Skeletal muscle tissue (tissue), 3 donors: ENCODE measurements at regions not wholly inside any gene's neighbourhood (a gene's known extent, or its start where the extent isn't known, plus 50 kb on each side); places are given as distances from the start of the nearest gene placed in this dataset.

Experiments
- H3K27ac ChIP-seq: one replicate; pipeline ENCODE4 v1.7.0; 2013; ENCODE audit warnings: mild to moderate bottlenecking, low read depth, low read length, inconsistent platforms
- H3K27me3 ChIP-seq, 3 donors: one replicate each; pipeline ENCODE4 v1.7.0; 2013; ENCODE audit warnings: low read length in 3 of 3; ENCODE audit not compliant: control insufficient read depth in 3 of 3, insufficient read depth in 3 of 3
- H3K36me3 ChIP-seq, 3 donors: one replicate each; pipeline ENCODE4 v1.7.0; 2013; ENCODE audit warnings: low read length in 3 of 3; ENCODE audit not compliant: control insufficient read depth in 3 of 3, insufficient read depth in 3 of 3
- H3K4me1 ChIP-seq, 3 donors: one replicate each; pipeline ENCODE4 v1.7.0; 2013; ENCODE audit warnings: low read length in 3 of 3, mild to moderate bottlenecking in 3 of 3; ENCODE audit not compliant: control insufficient read depth in 3 of 3, insufficient read depth in 3 of 3
- H3K4me3 ChIP-seq, 3 donors: one replicate each; pipeline ENCODE4 v1.7.0; 2013; ENCODE audit warnings: low read length in 3 of 3
- H3K9ac ChIP-seq, 3 donors: one replicate each; pipeline ENCODE4 v1.7.0; 2013; ENCODE audit warnings: low read length in 3 of 3, mild to moderate bottlenecking in 3 of 3, moderate library complexity in 2 of 3, low read depth in 1 of 3
- H3K9me3 ChIP-seq, 3 donors: one replicate each; pipeline ENCODE4 v1.7.0; 2013; ENCODE audit warnings: low read length in 3 of 3; ENCODE audit not compliant: control insufficient read depth in 3 of 3
- donor health status: Osteomylitis.

GRCh38 chr13:103354171-103354570 is 288.0 kb upstream of the SLC10A2 start:
- Histone ChIP-seq H3K9ac (no peak overlapping the region), H3K9me3 (no peaks in the 10 kb centered on the region), H3K27me3 (peaks cover 0 to 4% (median 0%) of the 10 kb centered on the region in 3 donors), H3K36me3 (no peaks in the 10 kb centered on the region), H3K27ac (no peak overlapping the region), H3K4me1 (no peaks in the 10 kb centered on the region), H3K4me3 (no peak overlapping the region)

GRCh38 chr13:103351035-103351828 is 285.0 kb upstream of the SLC10A2 start:
- Histone ChIP-seq H3K27me3 (peaks cover 0 to 4% (median 0%) of the 10 kb centered on the region in 3 donors), H3K9me3 (no peaks in the 10 kb centered on the region), H3K36me3 (no peaks in the 10 kb centered on the region), H3K4me1 (no peaks in the 10 kb centered on the region), H3K4me3 (no peak overlapping the region), H3K9ac (no peak overlapping the region), H3K27ac (no peak overlapping the region)

GRCh38 chr13:103350147-103350546 is 283.9 kb upstream of the SLC10A2 start:
- Histone ChIP-seq H3K36me3 (no peaks in the 10 kb centered on the region), H3K27me3 (peaks cover 0 to 4% (median 0%) of the 10 kb centered on the region in 3 donors), H3K4me3 (no peak overlapping the region), H3K9ac (no peak overlapping the region), H3K4me1 (no peaks in the 10 kb centered on the region), H3K27ac (no peak overlapping the region), H3K9me3 (no peaks in the 10 kb centered on the region)

GRCh38 chr13:103349211-103349980 is 283.2 kb upstream of the SLC10A2 start:
- Histone ChIP-seq H3K27ac (no peak overlapping the region), H3K4me3 (no peak overlapping the region)

GRCh38 chr13:103335241-103335640 is 269.0 kb upstream of the SLC10A2 start:
- no peaks in the 10 kb centered on the region for H3K4me1 ChIP-seq
- H3K9ac ChIP-seq: no peak overlapping the region
- H3K27me3 ChIP-seq: no peaks in the 10 kb centered on the region
- H3K9me3 ChIP-seq: no peaks in the 10 kb centered on the region
- no peak overlapping the region for H3K27ac ChIP-seq
- no peak overlapping the region for H3K4me3 ChIP-seq
- H3K36me3 ChIP-seq: no peaks in the 10 kb centered on the region

More at GRCh38 chr13:103349211-103349980, 283.2 kb upstream of the SLC10A2 start:
- H3K9me3 ChIP-seq: peaks cover 0 to 3% (median 0%) of the 10 kb centered on the region in 3 donors
- no peaks in the 10 kb centered on the region for H3K4me1 ChIP-seq
- H3K9ac ChIP-seq: no peak overlapping the region
- peaks cover 0 to 4% (median 0%) of the 10 kb centered on the region in 3 donors for H3K27me3 ChIP-seq
- H3K36me3 ChIP-seq: no peaks in the 10 kb centered on the region

- H3K27ac ChIP-seq: no peak overlapping the region
- no peaks in the 10 kb centered on the region for H3K9me3 ChIP-seq
- H3K4me3 ChIP-seq: no peak overlapping the region
- H3K4me1 ChIP-seq: no peaks in the 10 kb centered on the region
- H3K9ac ChIP-seq: no peak overlapping the region
- no peaks in the 10 kb centered on the region for H3K36me3 ChIP-seq
- H3K27me3 ChIP-seq: no peaks in the 10 kb centered on the region
These were observed 265.7 kb upstream of the SLC10A2 start for GRCh38 chr13:103331924-103332323.

- H3K4me1 ChIP-seq: no peaks in the 10 kb centered on the region
These were observed 262.7 kb upstream of the SLC10A2 start for GRCh38 chr13:103328899-103329298.

GRCh38 chr13:103326326-103326725 is 260.1 kb upstream of the SLC10A2 start:
- no peak overlapping the region for H3K27ac ChIP-seq
- no peak overlapping the region for H3K4me3 ChIP-seq
- H3K36me3 ChIP-seq: no peaks in the 10 kb centered on the region
- no peaks in the 10 kb centered on the region for H3K9me3 ChIP-seq
- no peaks in the 10 kb centered on the region for H3K4me1 ChIP-seq
- no peak overlapping the region for H3K9ac ChIP-seq
- H3K27me3 ChIP-seq: no peaks in the 10 kb centered on the region

More at GRCh38 chr13:103328899-103329298, 262.7 kb upstream of the SLC10A2 start:
- Histone ChIP-seq H3K27me3 (no peaks in the 10 kb centered on the region), H3K9ac (no peak overlapping the region), H3K27ac (no peak overlapping the region), H3K4me3 (no peak overlapping the region), H3K36me3 (no peaks in the 10 kb centered on the region), H3K9me3 (no peaks in the 10 kb centered on the region)

- Histone ChIP-seq H3K27ac (no peak overlapping the region), H3K4me1 (no peaks in the 10 kb centered on the region), H3K9me3 (no peaks in the 10 kb centered on the region), H3K4me3 (no peak overlapping the region), H3K9ac (no peak overlapping the region), H3K27me3 (no peaks in the 10 kb centered on the region), H3K36me3 (no peaks in the 10 kb centered on the region)
These were observed 259.5 kb upstream of the SLC10A2 start for GRCh38 chr13:103325672-103326071.

GRCh38 chr13:103324641-103325040 is 258.4 kb upstream of the SLC10A2 start:
- Histone ChIP-seq H3K27me3 (no peaks in the 10 kb centered on the region), H3K9ac (no peak overlapping the region), H3K36me3 (no peaks in the 10 kb centered on the region), H3K4me3 (no peak overlapping the region), H3K4me1 (no peaks in the 10 kb centered on the region), H3K9me3 (no peaks in the 10 kb centered on the region), H3K27ac (no peak overlapping the region)
